A549 (cell line): ENCODE measurements at regions not wholly inside any gene's neighbourhood (a gene's known extent, or its start where the extent isn't known, plus 50 kb on each side); places are given as distances from the start of the nearest gene placed in this dataset.

Source experiments
- ATAC-seq, 2 experiments: fragments of 200-7000 bp in 1 of 2; fragments of >200 bp in 1 of 2; cut with Nextera tagmentation in 1 of 2; cut with Tn5 transposase in 1 of 2; 3 replicates each; pipeline versions ENCODE4 v1.8.0 to v1.9.1; 2018 to 2020; ENCODE audit warnings: mild to moderate bottlenecking in 1 of 2, moderate library complexity in 1 of 2
- CTCF ChIA-PET: fragments of 300-600 bp; sonication (Branson Sonifier 250); formaldehyde crosslinking; extraction: SDS; loops from one replicate; lab custom pipeline; 2021; ENCODE audit warnings: antibody characterized with exemption, inconsistent platforms; lab: Yijun Ruan, JAX
- POLR2A ChIA-PET: fragments of 350-600 bp; formaldehyde crosslinking; extraction: SDS; loops from one replicate; lab custom pipeline; 2021; ENCODE audit warnings: antibody characterized with exemption, inconsistent platforms; lab: Yijun Ruan, JAX
- DNase-seq, 2 experiments: peaks; one replicate each; pipeline versions ENCODE4 v3.0.0 to v3.0.0-alpha.2; 2011 to 2016; ENCODE audit warnings: low read depth in 1 of 2, low spot score in 1 of 2
- FAIRE-seq: peaks from 2 replicates; lab custom pipeline; 2011; peaks lifted over from hg19 to GRCh38; lab: Jason Lieb, UNC
- H3K27ac ChIP-seq, 2 experiments: fragments of >200 bp; sonication (Bioruptor Twin); formaldehyde crosslinking; 3 replicates each; pipeline ENCODE4 v1.5.1; 2016 to 2017
- H3K4me1 ChIP-seq: fragments of >200 bp; sonication (Bioruptor Twin); formaldehyde crosslinking; 3 replicates; pipeline ENCODE4 v1.6.1; 2016
- H3K4me2 ChIP-seq: fragments of >200 bp; sonication (Bioruptor Twin); formaldehyde crosslinking; 3 replicates; pipeline ENCODE4 v1.6.1; 2016
- H3K4me3 ChIP-seq: fragments of >200 bp; sonication (Bioruptor Twin); formaldehyde crosslinking; 3 replicates; pipeline ENCODE4 v1.5.1; 2016
- H3K9me3 ChIP-seq: fragments of >200 bp; sonication (Bioruptor Twin); formaldehyde crosslinking; 3 replicates; pipeline ENCODE4 v1.6.1; 2016
- FOSL2 ChIP-seq, 2 experiments: fragments of 450-650 bp in 1 of 2; fragments of >200 bp in 1 of 2; sonication (Bioruptor Twin) in 1 of 2; formaldehyde crosslinking; IDR thresholded peaks; 2 replicates each; pipeline versions ENCODE4 v1.5.0 to v1.6.1; 2016 to 2020; ENCODE audit warnings: mild to moderate bottlenecking in 1 of 2, moderate library complexity in 1 of 2
- HOXB13 ChIP-seq: fragments of 250-450 bp; sonication (Bioruptor Pico); IDR thresholded peaks from 2 replicates; pipeline ENCODE4 v1.5.0; 2020; ENCODE audit warnings: low read depth, mild to moderate bottlenecking, moderate library complexity
- RCOR1 ChIP-seq: fragments of 150-350 bp; IDR thresholded peaks from 2 replicates; pipeline ENCODE4 v1.6.1; 2014; ENCODE audit warnings: antibody characterized with exemption, low read length, low read depth
- WGBS: methylation state at CpG from one replicate; pipeline ENCODE4 v1.1.6; 2017; ENCODE audit errors: missing lambda C conversion rate; 5-methylcytosine and 5-hydroxymethylcytosine counted together
- TF ChIP-seq, protein P1 (sequence below): fragments of 250-450 bp; sonication (Bioruptor Pico); IDR thresholded peaks from 2 replicates; pipeline ENCODE4 v1.5.0; 2020; ENCODE audit warnings: low read depth, mild to moderate bottlenecking, moderate library complexity

DNA sequence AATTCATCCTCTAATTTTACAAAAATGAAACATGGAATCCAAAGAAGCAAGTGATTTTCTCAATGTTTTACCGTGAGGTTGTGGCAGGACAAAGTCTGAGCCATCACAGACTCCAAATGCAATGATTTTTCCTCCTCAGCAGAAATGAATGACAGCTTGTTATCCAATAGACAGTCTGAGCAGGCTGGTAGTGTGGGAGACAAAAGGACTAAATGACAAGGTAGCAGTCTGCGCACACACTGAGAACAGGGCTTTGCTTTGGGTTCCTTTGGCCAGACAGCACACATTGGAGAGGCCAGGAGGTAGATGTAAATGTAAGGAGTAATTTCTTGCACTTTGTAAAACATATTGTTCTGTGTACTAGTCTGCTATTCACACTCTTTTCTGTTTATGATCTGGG lies 50.3 kb upstream of the RGPD4 start:
- Histone ChIP-seq H3K9me3 (no peaks in the 10 kb centered on the region), H3K27ac (no peak overlapping the region), H3K4me1 (no peaks in the 10 kb centered on the region)
- no peak for FAIRE-seq
- WGBS = 48% methylated on average over 2 of the region's 2 CpGs
- CTCF ChIA-PET = no interaction called here
- no peak for ATAC-seq
- no peak for DNase-seq
- TF ChIP-seq RCOR1 (no peak), HOXB13 (CRISPR knock-in tag) (no peak), FOSL2 (IDR thresholded peaks at IDR 0.05) (no peak), FOSL2 (CRISPR knock-in tag; IDR thresholded peaks at IDR 0.05) (no peak)
- TF ChIP-seq, protein P1, sequence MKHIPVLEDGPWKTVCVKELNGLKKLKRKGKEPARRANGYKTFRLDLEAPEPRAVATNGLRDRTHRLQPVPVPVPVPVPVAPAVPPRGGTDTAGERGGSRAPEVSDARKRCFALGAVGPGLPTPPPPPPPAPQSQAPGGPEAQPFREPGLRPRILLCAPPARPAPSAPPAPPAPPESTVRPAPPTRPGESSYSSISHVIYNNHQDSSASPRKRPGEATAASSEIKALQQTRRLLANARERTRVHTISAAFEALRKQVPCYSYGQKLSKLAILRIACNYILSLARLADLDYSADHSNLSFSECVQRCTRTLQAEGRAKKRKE (CRISPR knock-in tag) = no peak
- TF ChIP-seq, all 56 proteins: peak for 0
- POLR2A ChIA-PET = no interaction called here
- no peak overlapping the region for H3K4me2 ChIP-seq
- H3K4me3 ChIP-seq = no peak overlapping the region
